ENCODE measurements at regions not wholly inside any gene's neighbourhood (a gene's known extent, or its start where the extent isn't known, plus 50 kb on each side); places are given as distances from the start of the nearest gene placed in this dataset.
"Not testable (repeated sequence)": the region's sequence is repeated elsewhere in the genome, so short reads cannot be mapped to it uniquely, and the experiment has no call there.

DNA sequence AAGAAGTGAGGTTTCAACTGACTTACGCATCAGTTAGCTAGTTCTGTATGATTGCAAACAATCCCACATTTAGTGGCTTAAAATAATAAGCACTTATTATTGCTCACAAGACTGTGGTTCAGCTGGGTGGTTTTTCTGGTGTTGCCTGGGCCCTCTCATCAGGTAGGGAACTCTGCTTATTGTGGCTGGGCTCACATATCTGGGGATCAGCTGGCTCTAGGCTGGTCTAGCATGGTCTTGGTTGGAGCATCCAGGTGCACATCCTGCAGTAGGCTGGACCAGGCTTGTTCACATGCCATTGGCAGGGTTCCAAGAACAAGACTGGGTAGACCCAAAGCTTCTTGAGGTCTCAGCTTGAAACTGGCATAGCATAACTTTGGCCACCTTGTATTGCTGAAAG lies 317.4 kb upstream of the NOTCH2NLA start:
- not testable (repeated sequence) for H3K4me2 ChIP-seq; H3K9me3 Mint-ChIP-seq; H3K27me3 Mint-ChIP-seq (ENCODE audit: insufficient read depth, low read depth, poor library complexity); H3K27ac ChIP-seq (ENCODE audit: low read depth); H2AFZ ChIP-seq; DNase-seq (ENCODE audit: low spot score); H3K27me3 ChIP-seq (ENCODE audit: insufficient read depth); H3K36me3 Mint-ChIP-seq (ENCODE audit: low read depth); H3K4me1 ChIP-seq (ENCODE audit: insufficient read depth); H3K36me3 ChIP-seq (ENCODE audit: insufficient read depth); ATAC-seq; H3K4me1 Mint-ChIP-seq; H3K9me2 ChIP-seq (ENCODE audit: insufficient read depth); H4K20me1 ChIP-seq (replicated peaks; ENCODE audit: insufficient read depth); H3F3A ChIP-seq (replicated peaks; ENCODE audit: low read depth); H3K4me3 ChIP-seq; H3K27ac Mint-ChIP-seq; H3K79me2 ChIP-seq (replicated peaks; ENCODE audit: insufficient read depth); H3K4me3 Mint-ChIP-seq

DNA sequence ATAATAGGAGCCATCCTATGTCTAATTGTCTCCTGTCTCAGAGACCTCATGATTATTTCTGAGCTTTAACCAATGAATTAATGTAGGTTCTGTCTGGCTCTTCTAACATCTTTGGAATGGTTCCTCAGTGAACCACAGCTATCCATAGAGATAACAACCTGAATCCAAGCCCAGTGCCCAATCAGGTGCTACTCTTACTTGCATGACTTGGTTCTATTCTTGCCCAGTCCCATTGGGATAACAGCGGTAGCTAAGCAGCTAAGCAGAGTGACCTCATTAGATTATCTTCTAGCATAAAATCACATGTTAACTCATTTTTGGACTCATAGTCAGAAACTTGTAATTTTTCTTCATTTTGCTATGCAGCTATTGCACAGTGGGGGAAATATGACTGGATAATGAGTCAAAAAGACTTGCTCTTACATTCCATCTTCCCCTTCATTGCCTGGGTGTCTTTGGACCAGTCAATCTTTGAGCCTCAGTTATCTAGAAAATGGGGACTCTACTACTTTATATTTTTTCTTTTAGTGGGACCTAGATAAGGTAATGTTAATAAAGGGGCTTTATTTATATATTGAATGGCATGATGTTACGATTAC lies 309.1 kb upstream of the NOTCH2NLA start:
- not testable (repeated sequence) for H3K4me2 ChIP-seq; H2AFZ ChIP-seq; H3K36me3 ChIP-seq (ENCODE audit: insufficient read depth); H3K27me3 ChIP-seq (ENCODE audit: insufficient read depth); H3K27ac Mint-ChIP-seq; H3K79me2 ChIP-seq (replicated peaks; ENCODE audit: insufficient read depth); ATAC-seq; H3K4me3 Mint-ChIP-seq; DNase-seq (ENCODE audit: low spot score); H3K9me3 Mint-ChIP-seq; H3K27ac ChIP-seq (ENCODE audit: low read depth); H3F3A ChIP-seq (replicated peaks; ENCODE audit: low read depth); H3K4me1 ChIP-seq (ENCODE audit: insufficient read depth); H3K27me3 Mint-ChIP-seq (ENCODE audit: insufficient read depth, low read depth, poor library complexity); H3K36me3 Mint-ChIP-seq (ENCODE audit: low read depth); H4K20me1 ChIP-seq (replicated peaks; ENCODE audit: insufficient read depth); H3K4me1 Mint-ChIP-seq; H3K9me2 ChIP-seq (ENCODE audit: insufficient read depth); H3K4me3 ChIP-seq

DNA sequence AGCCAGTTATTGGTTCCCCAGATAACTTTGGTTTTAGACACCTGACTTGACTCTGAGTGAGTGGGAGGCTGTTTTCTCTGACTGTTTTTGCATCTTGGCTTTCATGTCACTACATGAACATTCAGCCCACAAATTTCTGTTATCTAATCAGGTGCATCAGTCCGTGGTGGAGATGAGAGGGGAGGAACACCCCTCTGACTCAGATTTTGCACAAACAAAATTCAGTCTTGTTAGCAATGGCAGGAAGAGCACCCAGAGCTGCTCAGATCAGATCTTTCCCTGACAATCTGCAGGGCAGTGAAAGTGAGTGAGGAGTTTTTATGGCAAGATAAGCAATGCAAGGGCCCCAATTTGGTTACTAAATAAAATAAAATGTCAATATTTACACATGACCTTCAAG lies 307.2 kb upstream of the NOTCH2NLA start:
- not testable (repeated sequence) for H3K27me3 ChIP-seq (ENCODE audit: insufficient read depth); H3K27me3 Mint-ChIP-seq (ENCODE audit: insufficient read depth, low read depth, poor library complexity); H3K9me2 ChIP-seq (ENCODE audit: insufficient read depth); H3K4me2 ChIP-seq; H3K4me1 Mint-ChIP-seq; H2AFZ ChIP-seq; H4K20me1 ChIP-seq (replicated peaks; ENCODE audit: insufficient read depth); H3K4me1 ChIP-seq (ENCODE audit: insufficient read depth); ATAC-seq; H3F3A ChIP-seq (replicated peaks; ENCODE audit: low read depth); H3K27ac Mint-ChIP-seq; H3K4me3 ChIP-seq; H3K9me3 Mint-ChIP-seq; H3K27ac ChIP-seq (ENCODE audit: low read depth); H3K36me3 Mint-ChIP-seq (ENCODE audit: low read depth); H3K36me3 ChIP-seq (ENCODE audit: insufficient read depth); DNase-seq (ENCODE audit: low spot score); H3K4me3 Mint-ChIP-seq; H3K79me2 ChIP-seq (replicated peaks; ENCODE audit: insufficient read depth)

GRCh38 chr1:146535575-146535974 lies 306.8 kb upstream of the NOTCH2NLA start:
- H2AFZ ChIP-seq; H3K36me3 ChIP-seq (ENCODE audit: insufficient read depth); H3F3A ChIP-seq (replicated peaks; ENCODE audit: low read depth); H3K9me3 Mint-ChIP-seq; H3K9me2 ChIP-seq (ENCODE audit: insufficient read depth); H3K4me2 ChIP-seq; H3K79me2 ChIP-seq (replicated peaks; ENCODE audit: insufficient read depth); H3K4me3 Mint-ChIP-seq; H3K4me3 ChIP-seq; ATAC-seq; DNase-seq (ENCODE audit: low spot score); H3K27ac ChIP-seq (ENCODE audit: low read depth); H3K36me3 Mint-ChIP-seq (ENCODE audit: low read depth); H3K27me3 ChIP-seq (ENCODE audit: insufficient read depth); H3K4me1 Mint-ChIP-seq; H4K20me1 ChIP-seq (replicated peaks; ENCODE audit: insufficient read depth); H3K27me3 Mint-ChIP-seq (ENCODE audit: insufficient read depth, low read depth, poor library complexity); H3K27ac Mint-ChIP-seq; H3K4me1 ChIP-seq (ENCODE audit: insufficient read depth): not testable (repeated sequence)

- peak; percentile 97 for ATAC-seq
- H3K4me1 Mint-ChIP-seq; H3K36me3 Mint-ChIP-seq (ENCODE audit: low read depth); H3K27me3 ChIP-seq (ENCODE audit: insufficient read depth); DNase-seq (ENCODE audit: low spot score); H3K9me3 Mint-ChIP-seq; H3K4me3 Mint-ChIP-seq; H2AFZ ChIP-seq; H3K27ac ChIP-seq (ENCODE audit: low read depth); H3F3A ChIP-seq (replicated peaks; ENCODE audit: low read depth); H3K27ac Mint-ChIP-seq; H3K36me3 ChIP-seq (ENCODE audit: insufficient read depth); H3K9me2 ChIP-seq (ENCODE audit: insufficient read depth); H3K4me3 ChIP-seq; H4K20me1 ChIP-seq (replicated peaks; ENCODE audit: insufficient read depth); H3K4me2 ChIP-seq; H3K4me1 ChIP-seq (ENCODE audit: insufficient read depth); H3K27me3 Mint-ChIP-seq (ENCODE audit: insufficient read depth, low read depth, poor library complexity); H3K79me2 ChIP-seq (replicated peaks; ENCODE audit: insufficient read depth): not testable (repeated sequence)
These were observed 302.1 kb upstream of the NOTCH2NLA start for GRCh38 chr1:146530958-146531357.

DNA sequence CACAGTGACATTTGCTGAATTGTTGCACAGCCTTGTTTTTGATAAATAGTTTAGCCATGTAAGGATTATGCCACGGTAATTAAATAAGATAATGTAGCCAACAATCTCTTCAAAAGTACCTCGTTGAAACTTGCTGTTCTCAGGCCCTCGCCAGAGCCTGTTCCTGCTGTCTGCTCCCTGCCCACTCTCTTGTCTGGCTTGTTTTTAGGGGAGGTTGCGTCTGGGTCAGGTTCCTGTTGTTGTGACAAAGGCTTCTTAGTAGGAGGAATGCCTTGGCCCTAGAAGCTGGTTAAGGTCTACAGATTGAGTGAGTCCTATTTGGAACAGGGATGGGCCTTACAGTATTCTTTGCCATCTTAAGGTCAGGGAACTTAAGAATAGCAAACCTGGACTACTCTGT lies 294.0 kb upstream of the NOTCH2NLA start:
- H3K27ac ChIP-seq (ENCODE audit: low read depth); H3K36me3 Mint-ChIP-seq (ENCODE audit: low read depth): not testable (repeated sequence)

GRCh38 chr1:146522345-146522744 lies 293.5 kb upstream of the NOTCH2NLA start:
- not testable (repeated sequence) for ATAC-seq; DNase-seq (ENCODE audit: low spot score); H3K27ac ChIP-seq (ENCODE audit: low read depth); H3K9me3 Mint-ChIP-seq; H4K20me1 ChIP-seq (replicated peaks; ENCODE audit: insufficient read depth); H3F3A ChIP-seq (replicated peaks; ENCODE audit: low read depth); H3K4me1 Mint-ChIP-seq; H2AFZ ChIP-seq; H3K36me3 Mint-ChIP-seq (ENCODE audit: low read depth); H3K27me3 ChIP-seq (ENCODE audit: insufficient read depth); H3K4me2 ChIP-seq; H3K4me1 ChIP-seq (ENCODE audit: insufficient read depth); H3K27me3 Mint-ChIP-seq (ENCODE audit: insufficient read depth, low read depth, poor library complexity); H3K27ac Mint-ChIP-seq; H3K9me2 ChIP-seq (ENCODE audit: insufficient read depth); H3K4me3 ChIP-seq; H3K79me2 ChIP-seq (replicated peaks; ENCODE audit: insufficient read depth); H3K36me3 ChIP-seq (ENCODE audit: insufficient read depth); H3K4me3 Mint-ChIP-seq

More for the DNA sequence above, 294.0 kb upstream of the NOTCH2NLA start:
- not testable (repeated sequence) for H4K20me1 ChIP-seq (replicated peaks; ENCODE audit: insufficient read depth); H3K9me2 ChIP-seq (ENCODE audit: insufficient read depth); H3K4me3 ChIP-seq; H2AFZ ChIP-seq; H3K4me3 Mint-ChIP-seq; H3K4me1 ChIP-seq (ENCODE audit: insufficient read depth); H3K4me1 Mint-ChIP-seq; H3K9me3 Mint-ChIP-seq; DNase-seq (ENCODE audit: low spot score); H3K27me3 Mint-ChIP-seq (ENCODE audit: insufficient read depth, low read depth, poor library complexity); H3K27me3 ChIP-seq (ENCODE audit: insufficient read depth); H3K4me2 ChIP-seq; H3K79me2 ChIP-seq (replicated peaks; ENCODE audit: insufficient read depth); H3K36me3 ChIP-seq (ENCODE audit: insufficient read depth); H3K27ac Mint-ChIP-seq; H3F3A ChIP-seq (replicated peaks; ENCODE audit: low read depth)
- peak; percentile 27; the same call in 1 of the 3 replicates for ATAC-seq
